ENCODE measurements at regions not wholly inside any gene's neighbourhood (a gene's known extent, or its start where the extent isn't known, plus 50 kb on each side); places are given as distances from the start of the nearest gene placed in this dataset.
"Not testable (repeated sequence)": the region's sequence is repeated elsewhere in the genome, so short reads cannot be mapped to it uniquely, and the experiment has no call there.

GRCh38 chr6:125454351-125454750 lies 152.6 kb upstream of the HDDC2 start:
- no peak overlapping the region for H2AFZ ChIP-seq (ENCODE audit: low read depth, low read length, severe bottlenecking)
- H4K20me1 ChIP-seq (ENCODE audit: low read depth, low read length) = no peaks in the 10 kb centered on the region
- H3K9me3 ChIP-seq (ENCODE audit: insufficient read depth, low read length) = peaks cover 16% of the 10 kb centered on the region; the same call in 1 of the 2 replicates
- no peaks in the 10 kb centered on the region for H3K36me3 ChIP-seq (ENCODE audit: low read length)
- no peak for TF ChIP-seq CTCF (IDR thresholded peaks at IDR 0.05; ENCODE audit: insufficient read depth, low read length, poor library complexity, severe bottlenecking)
- TF ChIP-seq EZH2phosphoT487 (conservative IDR thresholded peaks at IDR 0.05; ENCODE audit: low read length) = no peak
- H3K9ac ChIP-seq (ENCODE audit: low read length) = no peak overlapping the region
- H3K4me2 ChIP-seq (ENCODE audit: low read depth, low read length, poor library complexity, severe bottlenecking) = no peak overlapping the region
- no peaks in the 10 kb centered on the region for H3K27me3 ChIP-seq (ENCODE audit: low read length)
- H3K27ac ChIP-seq (ENCODE audit: low read depth, low read length) = no peak overlapping the region
- H3K9me2 ChIP-seq (replicated peaks; ENCODE audit: insufficient read depth, low read length) = no peaks in the 10 kb centered on the region
- H3K79me2 ChIP-seq (ENCODE audit: insufficient read depth, low read length) = no peaks in the 10 kb centered on the region
- H3K4me3 ChIP-seq (ENCODE audit: insufficient read depth, low read length, poor library complexity, severe bottlenecking) = no peak overlapping the region
- H3F3A ChIP-seq (ENCODE audit: insufficient read depth) = no peaks in the 10 kb centered on the region

DNA sequence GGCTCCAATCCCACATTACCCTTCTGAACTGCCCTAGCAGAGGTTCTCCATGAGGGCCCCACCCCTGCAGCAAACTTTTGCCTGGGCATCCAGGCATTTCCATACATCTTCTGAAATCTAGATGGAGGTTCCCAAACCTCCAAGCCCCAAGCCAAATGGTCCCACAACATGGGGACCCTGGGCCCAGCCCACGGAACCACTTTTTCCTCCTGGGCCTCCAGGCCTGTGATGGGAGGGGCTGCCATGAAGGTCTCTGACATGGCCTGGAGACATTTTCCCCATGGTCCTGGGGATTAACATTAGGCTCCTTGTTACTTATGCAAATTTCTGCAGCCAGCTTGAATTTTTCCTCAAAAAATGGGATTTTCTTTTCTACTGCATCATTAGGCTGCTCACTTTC lies 156.7 kb upstream of the HDDC2 start:
- H3K9me2 ChIP-seq (replicated peaks; ENCODE audit: insufficient read depth, low read length); H3K27me3 ChIP-seq (ENCODE audit: low read length); H3K79me2 ChIP-seq (ENCODE audit: insufficient read depth, low read length); H3K4me3 ChIP-seq (ENCODE audit: insufficient read depth, low read length, poor library complexity, severe bottlenecking); H4K20me1 ChIP-seq (ENCODE audit: low read depth, low read length); H3K27ac ChIP-seq (ENCODE audit: low read depth, low read length); H3K4me2 ChIP-seq (ENCODE audit: low read depth, low read length, poor library complexity, severe bottlenecking); H3K9ac ChIP-seq (ENCODE audit: low read length); H3F3A ChIP-seq (ENCODE audit: insufficient read depth); H2AFZ ChIP-seq (ENCODE audit: low read depth, low read length, severe bottlenecking); H3K36me3 ChIP-seq (ENCODE audit: low read length): not testable (repeated sequence)
- H3K9me3 ChIP-seq (ENCODE audit: insufficient read depth, low read length) = peaks cover 10% of the 10 kb centered on the region; the same call in 1 of the 2 replicates

- not testable (repeated sequence) for H3K79me2 ChIP-seq (ENCODE audit: insufficient read depth, low read length); H3K4me2 ChIP-seq (ENCODE audit: low read depth, low read length, poor library complexity, severe bottlenecking); H3K9ac ChIP-seq (ENCODE audit: low read length); H3K27ac ChIP-seq (ENCODE audit: low read depth, low read length); H3K36me3 ChIP-seq (ENCODE audit: low read length); H4K20me1 ChIP-seq (ENCODE audit: low read depth, low read length); H2AFZ ChIP-seq (ENCODE audit: low read depth, low read length, severe bottlenecking); H3K4me3 ChIP-seq (ENCODE audit: insufficient read depth, low read length, poor library complexity, severe bottlenecking); H3K27me3 ChIP-seq (ENCODE audit: low read length); H3F3A ChIP-seq (ENCODE audit: insufficient read depth); H3K9me3 ChIP-seq (ENCODE audit: insufficient read depth, low read length); H3K9me2 ChIP-seq (replicated peaks; ENCODE audit: insufficient read depth, low read length)
These were observed 163.6 kb upstream of the HDDC2 start for GRCh38 chr6:125465332-125465731.

DNA sequence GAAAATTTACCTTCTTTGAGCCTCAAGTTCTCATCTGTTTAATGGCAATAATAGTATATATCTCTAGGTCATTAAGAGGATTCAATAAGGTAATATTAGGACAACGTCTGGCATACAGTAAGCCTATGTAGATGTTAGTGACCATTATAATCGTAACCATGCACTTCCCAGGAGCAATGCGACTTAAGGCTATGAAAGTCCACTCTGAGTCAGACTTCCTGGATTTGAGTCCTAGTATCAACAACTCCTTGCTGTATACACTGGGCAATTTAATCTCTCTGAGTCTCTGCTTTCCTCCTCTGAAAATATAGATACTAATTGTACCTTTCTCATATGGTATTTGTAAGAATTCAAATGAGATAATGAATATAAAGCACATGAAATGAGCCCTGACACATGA lies 168.1 kb upstream of the HDDC2 start:
- Histone ChIP-seq H4K20me1 (ENCODE audit: low read depth, low read length) (no peaks in the 10 kb centered on the region), H3K4me3 (ENCODE audit: insufficient read depth, low read length, poor library complexity, severe bottlenecking) (no peak overlapping the region), H3K27me3 (ENCODE audit: low read length) (no peaks in the 10 kb centered on the region; the same call in 1 of the 2 replicates), H3K9me3 (ENCODE audit: insufficient read depth, low read length) (no peaks in the 10 kb centered on the region), H3K9me2 (replicated peaks; ENCODE audit: insufficient read depth, low read length) (no peaks in the 10 kb centered on the region), H2AFZ (ENCODE audit: low read depth, low read length, severe bottlenecking) (no peak overlapping the region), H3K36me3 (ENCODE audit: low read length) (no peaks in the 10 kb centered on the region), H3K9ac (ENCODE audit: low read length) (no peak overlapping the region), H3K27ac (ENCODE audit: low read depth, low read length) (no peak overlapping the region), H3K79me2 (ENCODE audit: insufficient read depth, low read length) (no peaks in the 10 kb centered on the region), H3F3A (ENCODE audit: insufficient read depth) (no peaks in the 10 kb centered on the region), H3K4me2 (ENCODE audit: low read depth, low read length, poor library complexity, severe bottlenecking) (no peak overlapping the region)
- TF ChIP-seq CTCF (IDR thresholded peaks at IDR 0.05; ENCODE audit: insufficient read depth, low read length, poor library complexity, severe bottlenecking) (no peak), EZH2phosphoT487 (conservative IDR thresholded peaks at IDR 0.05; ENCODE audit: low read length) (no peak)

Measured in SU-DHL-6 (cell line).